HG03060 (cell line): ENCODE measurements at regions not wholly inside any gene's neighbourhood (a gene's known extent, or its start where the extent isn't known, plus 50 kb on each side); places are given as distances from the start of the nearest gene placed in this dataset.

Experiments used
- ATAC-seq: cut with Tn5 transposase; IDR thresholded peaks from one replicate; pipeline ENCODE4 v1.9.1; 2021; ENCODE audit warnings: low read depth, moderate number of reproducible peaks; ENCODE audit not compliant: unreplicated experiment

DNA sequence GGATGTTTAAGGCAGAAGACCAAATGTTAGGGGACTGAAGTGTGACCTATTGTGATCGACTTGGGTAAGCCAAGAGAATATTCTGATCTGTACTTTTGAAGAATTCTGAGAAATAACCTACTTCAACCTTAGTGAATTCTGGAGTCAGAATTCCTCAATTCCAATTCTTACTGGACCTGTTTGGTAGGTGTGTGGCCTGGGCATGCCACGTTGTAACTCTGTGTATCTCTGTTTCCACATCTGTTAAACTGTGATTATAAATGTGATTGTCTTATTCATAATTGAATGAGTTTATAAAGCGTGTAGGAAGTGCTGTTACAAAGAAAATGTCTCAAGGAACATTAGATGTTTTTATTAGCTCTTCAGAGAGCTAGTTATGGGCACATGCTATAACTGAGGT, 64.5 kb downstream of the TUSC1 start:
- ATAC-seq = no peak

DNA sequence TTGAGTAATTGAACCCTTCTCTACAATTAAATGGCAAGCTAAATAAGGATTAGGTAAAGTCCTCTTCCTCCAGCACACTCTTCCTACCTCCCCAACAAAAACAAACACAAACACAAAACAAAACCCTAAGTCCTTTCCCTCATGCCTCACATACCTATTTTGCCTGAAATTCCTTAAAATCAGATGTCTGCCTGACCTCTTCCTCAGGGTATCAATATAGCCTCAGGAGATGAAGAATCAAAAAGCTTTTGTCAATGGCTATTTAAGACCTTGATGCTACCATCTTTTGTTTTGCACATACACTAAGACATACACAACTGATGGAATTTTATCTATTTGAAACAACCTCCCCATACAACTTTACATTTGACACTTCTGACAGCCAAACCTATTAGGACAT, 75.1 kb downstream of the TUSC1 start:
- ATAC-seq = no peak

DNA sequence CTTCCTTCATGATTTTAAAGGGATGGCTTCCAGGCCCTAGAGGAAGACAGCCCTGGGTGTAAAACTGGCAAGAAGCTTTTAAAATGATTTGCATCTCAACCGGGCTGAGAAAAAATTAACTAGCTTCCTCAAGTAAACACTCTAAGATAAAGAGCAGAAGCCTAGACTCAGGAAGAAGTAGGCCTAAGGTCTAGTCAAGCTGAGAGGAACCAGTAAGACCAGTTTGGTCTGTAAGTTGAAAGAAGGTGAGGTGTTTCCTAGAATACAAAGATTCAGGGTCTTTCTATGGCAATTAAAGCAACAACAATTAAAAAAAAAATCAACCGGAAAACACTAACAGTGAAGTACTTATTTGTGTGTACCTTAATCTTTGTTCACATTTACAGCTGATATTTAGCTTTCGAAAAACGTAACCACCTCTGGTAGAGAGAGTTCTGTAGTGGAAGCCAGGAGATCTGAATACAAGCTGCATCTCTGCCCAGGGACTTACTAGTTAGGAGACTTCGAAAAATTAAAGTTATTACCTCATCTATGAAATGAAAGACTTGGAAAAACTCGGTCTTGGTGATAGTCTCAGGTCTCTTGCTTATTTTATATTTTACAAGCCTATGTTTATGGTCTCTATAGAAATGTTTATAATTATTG, 75.7 kb downstream of the TUSC1 start:
- no peak for ATAC-seq

DNA sequence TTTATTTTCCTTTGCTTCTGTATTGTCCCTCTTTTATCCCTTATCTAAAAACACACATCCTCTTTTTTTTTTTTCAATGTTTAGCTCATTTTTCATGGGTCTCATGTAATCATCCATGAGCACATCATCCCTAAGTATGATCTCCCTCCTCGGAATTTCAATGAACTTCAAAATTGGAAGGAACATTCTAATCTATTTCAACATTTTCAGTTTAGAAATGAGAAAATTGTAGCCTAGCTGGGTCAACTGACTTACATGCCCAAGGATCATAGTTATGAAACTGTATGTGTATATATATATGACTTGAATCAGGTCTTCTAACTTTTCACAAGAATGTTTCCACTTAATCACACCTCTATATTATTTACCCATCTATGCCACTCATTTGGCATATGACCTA, 77.7 kb downstream of the TUSC1 start:
- no peak for ATAC-seq

DNA sequence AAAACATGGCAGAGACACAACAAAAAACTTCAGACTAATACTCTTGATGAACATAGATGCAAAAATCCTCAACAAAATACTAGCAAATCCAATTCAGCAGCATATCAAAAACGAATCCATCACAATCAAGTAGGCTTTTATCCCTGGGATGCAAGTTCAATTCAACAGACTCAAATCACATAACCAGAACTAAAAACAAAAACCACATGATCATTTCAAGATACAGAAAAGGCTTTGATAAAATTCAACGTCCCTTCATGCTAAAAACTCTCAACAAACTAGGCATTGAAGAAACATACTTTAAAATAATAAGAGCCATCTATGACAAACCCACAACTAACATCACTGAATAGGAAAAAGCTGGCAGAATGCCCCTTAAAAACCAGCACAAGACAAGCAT, 93.6 kb downstream of the TUSC1 start:
- ATAC-seq = no peak

DNA sequence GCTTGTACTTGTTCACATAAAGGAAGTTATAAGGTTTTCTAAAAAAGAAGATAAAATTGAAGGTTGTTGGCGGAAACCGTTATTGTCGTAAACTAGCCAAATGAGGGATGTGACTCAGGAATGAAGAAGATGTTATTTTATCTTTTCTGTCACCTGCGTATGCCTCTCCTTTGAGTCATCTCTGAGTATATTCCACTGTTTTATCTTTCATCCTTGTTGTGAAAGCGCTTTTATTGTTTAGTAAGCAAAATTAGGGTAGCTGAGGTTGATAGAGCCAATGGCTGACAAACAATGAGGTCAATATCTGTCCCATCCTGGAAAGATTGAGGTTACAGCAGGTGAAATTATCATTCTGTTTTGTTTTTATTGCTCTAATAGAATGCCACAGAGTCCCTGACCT, 105.0 kb downstream of the TUSC1 start:
- no peak for ATAC-seq

DNA sequence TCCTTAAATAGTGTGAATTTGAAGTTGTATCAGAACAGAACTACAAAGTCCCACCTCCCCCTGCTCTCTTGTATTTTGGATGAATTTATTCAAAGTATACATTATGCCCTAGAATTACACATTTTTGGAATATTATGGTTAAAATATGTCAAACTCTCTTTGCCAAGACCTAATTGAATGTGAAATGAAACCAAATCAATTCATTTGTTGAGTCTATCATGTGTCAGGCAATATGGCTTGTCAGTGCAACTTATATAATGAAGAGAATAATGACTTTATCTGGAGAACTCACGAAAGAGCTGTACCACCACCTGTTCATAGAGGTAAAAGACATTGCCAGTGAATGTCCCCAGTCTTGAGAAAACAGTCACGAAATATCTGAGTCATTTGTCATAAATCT, 106.8 kb downstream of the TUSC1 start:
- no peak for ATAC-seq

DNA sequence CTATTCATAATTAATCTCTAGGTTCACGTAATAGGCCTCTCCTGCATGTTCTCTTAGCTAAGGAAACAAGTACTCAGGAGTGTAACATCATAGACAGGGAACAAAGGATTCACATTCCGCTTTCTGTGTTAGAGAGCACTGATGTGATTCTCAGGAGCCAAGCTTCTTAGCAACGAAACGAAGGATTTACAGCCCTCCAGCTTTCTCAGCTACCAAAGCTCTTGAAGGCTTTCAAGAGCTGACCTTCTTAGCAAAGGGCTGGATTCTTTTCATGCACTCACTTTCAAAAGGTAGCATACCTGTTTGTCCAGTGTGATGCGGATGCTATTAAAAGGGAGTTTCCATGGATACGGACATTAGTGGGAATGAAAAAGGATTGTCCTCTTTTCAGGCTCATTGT, 107.4 kb downstream of the TUSC1 start:
- ATAC-seq = no peak

DNA sequence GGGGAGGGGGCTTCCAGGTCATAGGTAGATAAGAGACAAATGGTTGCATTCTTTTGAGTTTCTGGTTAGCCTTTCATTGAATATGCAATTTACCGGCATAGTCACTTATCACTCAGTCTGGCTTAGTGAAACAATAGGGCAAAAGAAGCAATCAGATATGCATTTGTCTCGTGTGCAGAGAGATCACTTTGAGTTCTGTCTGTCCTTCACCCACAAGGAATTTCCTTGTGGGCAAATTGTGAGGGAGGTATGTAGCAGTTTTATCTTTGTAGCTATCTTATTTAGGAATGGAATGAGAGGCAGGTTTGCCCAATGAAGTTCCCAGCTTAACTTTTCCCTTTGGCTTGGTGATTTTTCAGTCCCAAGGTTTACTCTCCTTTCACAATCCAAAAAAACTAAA, 116.1 kb downstream of the TUSC1 start:
- no peak for ATAC-seq

DNA sequence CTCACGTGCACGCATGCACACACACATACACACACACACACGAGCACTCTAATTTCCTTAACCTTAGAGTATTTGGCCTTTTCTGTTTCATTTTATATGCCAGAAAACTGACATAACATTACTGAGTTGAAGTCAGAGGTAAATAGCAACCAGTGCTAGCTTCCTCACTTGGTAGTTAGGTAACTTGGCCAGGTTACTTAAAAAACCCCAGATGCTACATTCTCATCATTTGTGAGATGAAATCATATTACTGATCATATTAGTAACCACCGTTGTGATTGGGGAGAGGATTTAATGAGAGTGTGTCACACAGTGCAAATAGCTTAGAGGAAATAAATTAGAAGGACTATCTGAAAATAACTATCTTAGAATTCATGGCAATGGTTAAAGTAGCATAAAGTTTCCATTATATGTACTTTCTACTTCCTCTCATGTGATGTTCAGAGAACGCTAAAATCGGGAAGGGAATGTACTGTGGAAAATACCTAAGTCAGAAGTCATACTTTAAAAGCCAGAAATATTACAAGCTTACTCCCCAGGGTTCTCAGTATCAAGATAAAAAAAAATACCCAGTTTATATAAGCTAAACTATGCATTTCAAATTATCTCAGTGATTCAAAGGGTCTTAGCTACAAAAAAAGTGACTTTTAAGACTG, 120.5 kb downstream of the TUSC1 start:
- ATAC-seq = no peak

DNA sequence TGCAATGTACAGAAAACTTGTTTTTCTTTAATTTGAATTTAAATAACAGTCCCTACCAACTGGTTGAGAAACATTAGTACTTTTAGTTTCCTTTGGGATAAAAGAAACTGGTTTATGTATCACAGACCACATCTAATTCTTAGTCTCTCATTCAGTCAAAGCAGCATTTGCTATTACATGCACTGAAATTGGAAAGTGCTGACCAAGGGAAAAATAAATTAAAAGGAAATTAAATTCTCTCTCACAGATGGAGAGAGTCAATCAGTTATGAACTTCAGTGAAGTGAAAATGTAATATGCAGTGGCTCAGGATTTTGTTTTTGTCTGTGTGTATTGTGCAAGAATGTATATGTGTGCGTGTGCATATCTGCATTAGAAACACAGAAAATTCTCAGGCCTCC, 121.7 kb downstream of the TUSC1 start:
- ATAC-seq = no peak

DNA sequence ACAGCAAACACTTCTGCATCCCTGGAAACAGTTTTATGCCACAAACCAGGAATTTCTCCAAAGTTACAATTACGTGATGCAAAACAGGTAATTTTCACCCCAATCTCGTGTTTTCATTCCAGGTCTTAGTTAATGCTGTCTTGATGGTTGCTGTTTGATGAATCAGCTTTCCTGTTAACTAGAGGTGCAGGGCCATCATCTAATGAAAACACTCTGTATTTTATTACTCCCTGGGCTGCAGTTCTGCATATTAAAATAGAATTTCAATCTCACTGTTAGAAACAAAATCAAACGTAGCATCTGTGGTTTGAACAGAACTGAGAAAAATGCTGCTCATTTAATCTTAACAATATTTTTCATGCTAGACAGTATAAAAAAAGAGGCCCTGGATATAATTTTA, 129.4 kb downstream of the TUSC1 start:
- ATAC-seq = no peak

DNA sequence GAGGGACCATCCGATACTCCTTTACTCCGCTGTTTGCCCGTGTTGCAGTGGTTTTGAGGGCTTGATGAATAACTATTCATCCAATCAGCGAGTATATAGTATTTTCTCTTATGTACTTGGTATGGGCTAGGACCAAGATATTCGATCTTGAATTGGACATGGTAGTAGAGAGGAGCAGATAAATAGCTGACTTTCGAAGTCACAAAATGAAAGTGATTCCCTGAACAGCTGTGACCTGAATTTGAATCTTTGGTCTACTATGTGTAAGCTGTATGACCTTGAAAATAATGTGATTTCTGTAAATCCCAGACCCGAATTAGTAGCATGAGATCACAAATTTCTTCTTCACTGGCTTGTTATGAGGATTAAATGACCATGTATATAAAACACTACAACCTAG, 134.4 kb downstream of the TUSC1 start:
- ATAC-seq = no peak

DNA sequence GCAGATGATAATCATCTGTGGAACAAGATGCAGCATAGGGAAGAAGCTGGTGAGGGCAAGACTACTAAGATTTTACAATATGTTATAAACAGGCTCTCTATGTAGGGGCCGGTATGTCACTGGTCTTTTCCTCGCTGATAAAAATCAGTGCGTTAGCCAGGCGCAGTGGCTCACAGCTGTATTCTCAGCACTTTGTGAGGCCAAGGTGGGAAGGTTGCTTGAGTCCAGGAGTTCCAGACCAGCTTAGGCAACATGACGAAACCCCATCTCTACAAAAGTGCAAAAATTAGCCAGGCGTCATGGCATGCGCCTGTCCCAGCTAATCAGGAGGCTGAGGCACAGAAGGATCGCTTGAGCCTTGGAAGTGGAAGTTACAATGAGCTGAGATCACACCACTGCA, 135.9 kb downstream of the TUSC1 start:
- no peak for ATAC-seq

DNA sequence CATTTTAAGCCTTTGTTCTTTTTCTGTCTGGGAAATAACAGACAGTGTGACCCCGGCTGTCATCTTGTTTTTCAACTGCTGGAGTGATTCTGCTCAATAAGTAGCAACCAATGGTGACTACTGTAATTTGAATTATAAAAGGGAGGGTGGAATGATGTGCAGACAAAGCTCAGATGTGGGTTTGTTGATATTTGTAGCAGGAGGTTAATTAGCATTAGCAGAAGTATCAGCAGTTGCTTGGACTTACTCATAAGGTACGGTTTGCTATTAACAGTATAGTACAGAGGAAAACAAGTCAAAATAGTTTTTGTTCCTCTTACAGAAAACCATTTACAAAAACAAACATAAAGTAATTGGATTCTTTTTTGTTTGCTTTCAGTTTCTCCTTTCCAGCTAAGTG, 140.4 kb downstream of the TUSC1 start:
- no peak for ATAC-seq

DNA sequence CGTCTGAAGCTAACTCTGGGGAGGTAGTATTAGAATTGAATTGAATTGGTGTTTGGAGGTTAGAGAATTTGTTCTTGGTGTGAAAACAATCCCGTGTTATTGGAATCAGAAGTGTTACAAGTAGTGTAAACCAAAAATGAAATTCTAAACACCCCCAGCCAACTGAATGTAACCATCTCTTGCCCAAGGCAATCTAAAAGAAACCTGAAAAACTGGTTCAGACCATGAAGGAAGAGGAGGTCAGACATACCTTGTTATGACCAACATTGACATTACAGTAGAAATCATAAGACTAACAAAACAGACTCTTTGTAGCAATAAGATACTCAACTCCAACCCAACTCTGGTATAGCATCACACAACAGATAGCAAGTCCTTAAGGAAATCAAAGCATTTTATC, 159.0 kb downstream of the TUSC1 start:
- no peak for ATAC-seq

DNA sequence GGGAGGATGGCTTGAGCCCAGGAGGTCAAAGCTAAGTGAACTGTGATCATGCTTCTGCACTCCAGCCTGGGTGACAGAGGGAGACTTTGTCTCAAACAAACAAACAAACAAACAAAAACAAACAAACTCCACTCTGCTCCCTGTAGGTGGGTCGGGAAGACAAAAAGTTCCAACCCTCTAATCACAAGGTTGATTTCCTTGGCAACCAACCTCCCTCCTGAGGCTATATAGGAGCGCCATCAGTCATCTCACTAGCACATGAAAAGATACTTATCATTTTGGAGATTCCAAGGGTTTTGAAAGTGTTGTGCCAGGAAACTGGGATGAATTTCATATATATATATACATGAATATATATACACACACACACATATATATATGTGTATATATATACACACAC, 160.5 kb downstream of the TUSC1 start:
- no peak for ATAC-seq

DNA sequence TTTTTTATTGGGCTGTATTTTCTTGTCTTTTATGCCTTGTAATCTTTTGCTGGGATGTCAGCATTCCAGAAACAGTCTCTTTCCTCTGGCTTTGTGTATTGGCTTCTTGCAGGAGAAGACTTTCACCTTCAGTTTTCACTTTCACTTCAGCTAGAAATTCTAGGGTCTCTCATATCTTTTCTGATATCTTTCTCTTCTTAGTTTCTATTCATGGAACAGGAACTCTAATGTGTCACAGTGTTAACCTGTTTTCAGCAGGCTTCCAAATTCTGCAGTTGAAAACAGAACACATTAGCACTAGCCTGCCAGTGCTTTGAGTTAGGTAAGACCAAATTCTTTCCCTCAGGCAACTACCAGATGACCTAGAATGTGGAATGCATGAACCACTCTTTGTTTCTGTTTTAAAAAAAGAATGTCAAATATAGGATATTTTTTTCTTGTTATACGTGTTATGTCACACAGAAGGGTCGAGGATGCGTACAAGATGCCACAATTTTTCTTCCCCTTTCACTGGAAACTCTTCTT, 164.7 kb downstream of the TUSC1 start:
- no peak for ATAC-seq

DNA sequence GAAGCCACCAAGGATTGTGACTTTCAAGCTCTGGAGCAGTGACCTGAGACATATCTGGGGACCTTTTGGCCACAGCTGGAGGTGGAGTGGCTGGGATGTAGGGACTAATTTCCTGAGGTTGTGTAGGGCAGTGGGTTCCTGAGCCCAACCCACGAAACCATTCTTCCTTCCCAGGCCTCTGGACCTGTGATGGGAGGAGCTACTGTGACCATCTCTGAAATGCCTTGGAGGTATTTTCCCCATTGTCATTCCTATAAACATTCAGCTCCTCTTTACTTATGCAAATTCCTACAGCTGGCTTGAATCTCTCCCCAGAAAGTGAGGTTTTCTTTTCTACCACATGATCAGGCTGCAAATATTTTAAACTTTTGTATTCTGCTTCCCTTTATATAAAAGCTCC, 172.6 kb downstream of the TUSC1 start:
- ATAC-seq = no peak

DNA sequence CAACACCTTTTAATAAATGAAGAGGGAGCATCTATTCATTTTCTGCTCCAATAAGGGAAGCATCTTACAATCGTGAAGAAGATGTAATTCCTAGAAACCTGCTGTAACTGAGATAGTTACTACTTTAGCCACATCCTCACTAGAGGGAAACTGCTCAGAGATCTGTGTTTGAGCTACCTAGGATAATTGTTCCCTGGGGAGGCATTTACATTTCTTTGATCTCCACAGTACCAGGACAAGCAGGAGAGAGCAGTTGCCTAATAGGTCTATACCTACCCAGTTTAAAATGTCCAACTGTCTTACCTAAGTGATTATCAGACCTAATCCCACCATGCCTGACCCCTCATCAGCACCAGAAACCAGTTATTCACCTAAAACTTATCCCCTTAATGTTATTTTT, 196.9 kb downstream of the TUSC1 start:
- no peak for ATAC-seq

DNA sequence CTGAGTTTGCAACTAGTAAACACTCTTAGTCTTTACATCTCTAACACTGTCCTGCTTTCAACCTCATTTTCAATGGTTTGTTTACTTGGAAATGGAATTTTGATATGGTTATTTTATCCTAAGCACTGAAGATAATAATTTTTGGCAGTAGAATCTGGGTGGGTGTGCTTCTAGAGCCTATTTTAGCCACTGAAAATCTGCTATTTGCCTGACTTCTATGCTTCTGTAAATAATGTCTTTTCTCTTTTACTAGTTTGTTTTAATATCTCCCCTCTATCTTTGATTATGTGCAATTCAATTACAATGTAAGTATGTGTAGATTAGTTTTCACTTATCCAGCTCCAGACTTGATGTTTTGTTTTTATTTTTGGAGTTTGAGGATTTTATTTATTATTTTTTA, 197.5 kb downstream of the TUSC1 start:
- no peak for ATAC-seq

DNA sequence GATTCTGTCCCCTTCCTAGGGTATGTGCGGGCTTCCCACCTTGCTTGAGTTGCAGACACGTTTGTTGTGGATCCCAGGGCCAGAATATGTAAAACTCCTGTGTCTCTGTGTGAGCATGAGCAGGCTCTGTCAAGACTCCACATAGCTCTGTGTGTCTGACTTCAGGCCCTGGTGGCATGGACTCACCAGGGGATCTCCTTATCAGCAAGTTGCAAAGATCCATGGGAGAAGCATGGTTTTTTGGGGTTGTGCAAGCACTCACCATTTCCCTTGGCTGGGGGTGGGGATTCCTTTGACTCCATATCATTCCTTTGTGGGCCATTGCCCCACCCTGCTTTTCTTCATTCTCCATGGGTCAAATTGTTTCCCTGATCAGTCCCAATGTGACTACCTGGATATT, 205.6 kb downstream of the TUSC1 start:
- ATAC-seq = no peak
